ENCODE measurements at regions not wholly inside any gene's neighbourhood (a gene's known extent, or its start where the extent isn't known, plus 50 kb on each side); places are given as distances from the start of the nearest gene placed in this dataset.

DNA sequence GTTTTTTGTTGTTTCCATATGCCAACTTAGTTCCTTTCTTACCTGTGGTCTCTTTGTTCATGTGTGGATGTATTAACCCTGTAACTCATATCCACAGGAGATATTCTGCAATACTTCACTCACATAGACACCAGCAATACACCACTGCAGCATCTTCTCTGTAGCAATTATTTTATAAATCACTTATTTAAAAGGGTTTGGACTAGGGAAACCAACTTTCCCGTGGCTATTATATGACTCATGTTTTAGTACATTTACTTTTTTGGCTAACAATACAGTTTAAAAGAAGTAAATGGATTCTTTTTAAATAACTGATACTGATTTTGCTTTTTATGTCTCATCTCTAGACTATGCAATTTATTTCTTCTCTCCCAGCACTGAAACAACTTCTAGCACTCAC, 488.9 kb downstream of the MBD2 start:
- TF ChIP-seq POLR2A (IDR thresholded peaks at IDR 0.05) (no peak), EP300 (IDR thresholded peaks at IDR 0.05) (no peak), POLR2AphosphoS5 (IDR thresholded peaks at IDR 0.05) (no peak)
- TF ChIP-seq, protein P1, sequence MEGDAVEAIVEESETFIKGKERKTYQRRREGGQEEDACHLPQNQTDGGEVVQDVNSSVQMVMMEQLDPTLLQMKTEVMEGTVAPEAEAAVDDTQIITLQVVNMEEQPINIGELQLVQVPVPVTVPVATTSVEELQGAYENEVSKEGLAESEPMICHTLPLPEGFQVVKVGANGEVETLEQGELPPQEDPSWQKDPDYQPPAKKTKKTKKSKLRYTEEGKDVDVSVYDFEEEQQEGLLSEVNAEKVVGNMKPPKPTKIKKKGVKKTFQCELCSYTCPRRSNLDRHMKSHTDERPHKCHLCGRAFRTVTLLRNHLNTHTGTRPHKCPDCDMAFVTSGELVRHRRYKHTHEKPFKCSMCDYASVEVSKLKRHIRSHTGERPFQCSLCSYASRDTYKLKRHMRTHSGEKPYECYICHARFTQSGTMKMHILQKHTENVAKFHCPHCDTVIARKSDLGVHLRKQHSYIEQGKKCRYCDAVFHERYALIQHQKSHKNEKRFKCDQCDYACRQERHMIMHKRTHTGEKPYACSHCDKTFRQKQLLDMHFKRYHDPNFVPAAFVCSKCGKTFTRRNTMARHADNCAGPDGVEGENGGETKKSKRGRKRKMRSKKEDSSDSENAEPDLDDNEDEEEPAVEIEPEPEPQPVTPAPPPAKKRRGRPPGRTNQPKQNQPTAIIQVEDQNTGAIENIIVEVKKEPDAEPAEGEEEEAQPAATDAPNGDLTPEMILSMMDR (IDR thresholded peaks at IDR 0.05), result no peak
